ENCODE measurements at regions not wholly inside any gene's neighbourhood (a gene's known extent, or its start where the extent isn't known, plus 50 kb on each side); places are given as distances from the start of the nearest gene placed in this dataset.

DNA sequence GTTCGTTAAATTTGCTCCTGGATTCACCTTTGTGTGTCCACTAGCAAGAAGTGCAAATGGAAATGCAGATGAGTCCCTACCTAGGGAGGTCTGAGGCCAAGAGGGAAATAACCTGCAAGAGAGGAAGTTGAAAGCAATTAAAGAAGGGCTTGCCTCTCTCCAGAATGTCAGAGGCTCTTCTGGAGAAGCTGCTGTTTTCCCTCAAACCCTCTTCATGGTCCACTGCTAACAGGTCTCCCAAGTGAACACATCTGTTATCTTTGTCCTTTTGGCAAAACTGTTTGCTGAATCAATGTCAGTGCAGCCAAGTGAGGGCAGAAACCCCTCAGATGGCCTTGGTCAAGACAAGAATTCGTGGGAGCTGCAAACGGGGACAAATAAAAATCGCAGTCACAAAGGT is 177.3 kb upstream of the PLXNA2 start:
- DNase-seq, result no peak

DNA sequence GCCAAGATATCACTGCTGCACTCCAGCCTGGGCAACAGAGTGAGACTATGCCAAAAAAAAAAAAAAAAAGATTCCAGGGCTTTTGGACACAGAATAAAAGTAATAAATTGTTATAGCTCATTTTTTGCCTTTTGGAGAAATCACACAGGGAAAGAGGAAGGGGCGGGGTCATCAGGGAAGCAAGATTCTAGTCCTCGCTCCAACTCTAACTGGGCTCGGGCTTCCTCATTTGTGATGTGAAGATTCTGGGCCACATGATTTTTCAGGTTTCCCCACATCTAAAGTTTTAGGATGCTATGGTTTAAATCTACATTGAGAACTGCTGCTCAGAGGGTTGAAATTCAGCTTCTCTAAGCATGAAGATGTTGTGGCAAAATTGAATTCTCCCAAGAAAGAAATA is 179.3 kb upstream of the PLXNA2 start:
- no peak for DNase-seq

DNA sequence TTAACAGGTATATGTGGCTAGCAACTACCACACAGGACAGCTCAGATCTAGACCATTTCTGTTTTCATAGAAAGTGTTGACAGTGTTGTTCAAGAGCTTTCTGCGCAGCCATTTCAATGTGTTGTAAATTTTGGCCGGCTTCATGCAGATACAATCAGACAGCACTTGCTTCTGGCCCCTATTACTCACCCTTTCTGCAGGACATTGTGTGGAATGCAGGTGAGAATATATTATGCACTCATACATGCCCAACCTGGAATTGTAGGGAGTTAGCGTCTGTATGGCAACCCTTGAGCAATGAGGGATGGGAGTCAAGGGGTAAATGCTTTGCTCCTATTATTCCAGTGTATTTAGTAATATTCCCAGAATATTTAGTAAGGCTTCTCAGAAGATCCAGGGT is 180.9 kb upstream of the PLXNA2 start:
- DNase-seq, result no peak

DNA sequence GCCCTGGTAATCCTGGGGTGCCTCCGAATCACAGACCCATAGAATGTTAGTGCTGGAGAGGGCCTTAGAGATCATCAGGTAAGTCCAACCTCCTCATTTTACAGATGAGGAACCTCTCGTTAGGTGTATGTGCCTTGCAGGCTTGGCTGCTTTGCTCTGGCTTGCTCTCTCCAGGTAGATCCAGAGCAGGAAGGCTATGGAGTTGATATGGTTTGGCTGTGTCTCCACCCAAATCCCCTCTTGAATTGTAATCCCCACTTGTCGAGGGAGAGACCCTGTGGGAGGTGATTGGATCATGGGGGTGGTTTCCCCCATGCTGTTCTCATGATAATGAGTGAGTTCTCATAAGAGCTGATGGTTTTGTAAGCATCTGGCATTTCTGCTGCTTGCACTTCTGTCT is 186.0 kb upstream of the PLXNA2 start:
- DNase-seq, result no peak

DNA sequence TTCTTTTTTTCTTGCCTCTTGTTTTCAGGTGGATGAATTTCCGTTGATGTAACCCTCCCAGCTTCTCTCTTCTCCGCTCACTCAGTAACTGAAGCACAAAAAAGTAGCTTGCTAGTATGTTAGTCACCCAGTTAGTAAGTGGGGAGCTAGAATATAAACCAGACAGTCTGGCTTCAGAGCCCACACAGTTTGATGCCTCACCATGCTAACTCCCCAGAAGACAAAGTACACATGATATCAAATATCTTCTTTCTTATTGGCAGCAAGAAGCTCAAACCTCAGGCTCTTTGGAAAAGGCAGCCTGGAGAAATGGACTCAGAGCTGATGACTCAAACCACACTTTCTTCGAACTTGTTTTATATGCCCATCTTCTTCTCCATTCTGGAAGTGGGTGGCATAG is 187.5 kb upstream of the PLXNA2 start:
- no peak for DNase-seq

DNA sequence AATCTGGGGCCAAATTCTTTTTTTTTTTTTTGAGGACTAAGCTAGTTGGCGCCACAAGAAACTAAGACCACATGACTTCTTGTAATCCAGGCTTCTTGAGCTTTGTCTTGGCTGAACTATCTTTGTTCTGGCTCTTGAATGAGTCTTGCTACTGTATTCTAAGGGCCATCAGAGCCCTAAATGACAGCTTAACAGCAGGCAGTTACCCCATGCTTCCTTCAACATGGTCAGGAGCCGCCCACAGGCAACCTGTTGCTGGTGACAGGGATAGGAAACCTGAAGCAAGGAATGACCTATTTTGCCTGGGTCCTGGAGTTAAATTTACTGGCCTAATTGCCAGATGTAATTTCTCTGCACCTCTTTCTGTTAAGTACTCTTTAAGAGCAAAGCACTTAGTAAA is 188.2 kb upstream of the PLXNA2 start:
- no peak for DNase-seq

DNA sequence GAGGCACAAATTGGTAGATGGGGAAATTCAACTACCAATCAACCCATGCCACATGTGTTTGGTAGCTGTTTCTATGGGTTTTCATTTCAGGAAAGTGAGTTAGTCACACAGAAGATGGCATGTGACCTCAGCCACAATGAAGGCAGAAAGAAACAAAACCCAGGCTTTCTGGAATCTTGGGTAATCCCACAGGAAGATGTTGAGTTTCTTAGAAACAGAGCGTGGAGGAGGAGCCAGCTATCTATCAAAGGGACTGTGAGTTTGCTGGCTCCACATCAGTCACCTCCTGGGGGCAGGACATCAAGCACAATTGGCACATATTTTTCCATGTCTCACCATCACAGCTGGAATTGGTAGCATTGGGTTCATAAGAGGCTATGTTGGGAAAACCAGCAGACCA is 188.9 kb upstream of the PLXNA2 start:
- DNase-seq, result no peak

DNA sequence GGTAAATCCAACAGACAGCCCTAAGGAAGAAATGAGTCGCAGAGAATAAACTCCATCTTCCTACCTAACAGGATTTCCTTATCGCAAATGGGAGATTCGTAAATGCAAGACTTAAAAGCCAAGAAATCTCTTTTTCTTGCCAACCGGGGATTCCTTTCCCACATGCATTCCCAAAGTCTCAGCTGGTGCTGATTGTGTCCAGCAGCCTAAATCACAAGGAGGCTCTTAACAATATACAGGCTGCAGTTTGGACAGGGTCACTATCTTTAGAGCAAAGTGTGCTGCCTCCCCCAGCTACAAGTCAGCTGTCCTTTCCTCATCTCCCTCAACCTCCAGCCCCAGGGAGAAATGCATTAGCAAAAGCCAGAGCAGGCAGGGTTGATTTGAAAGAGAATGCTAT is 189.8 kb upstream of the PLXNA2 start:
- no peak for DNase-seq

DNA sequence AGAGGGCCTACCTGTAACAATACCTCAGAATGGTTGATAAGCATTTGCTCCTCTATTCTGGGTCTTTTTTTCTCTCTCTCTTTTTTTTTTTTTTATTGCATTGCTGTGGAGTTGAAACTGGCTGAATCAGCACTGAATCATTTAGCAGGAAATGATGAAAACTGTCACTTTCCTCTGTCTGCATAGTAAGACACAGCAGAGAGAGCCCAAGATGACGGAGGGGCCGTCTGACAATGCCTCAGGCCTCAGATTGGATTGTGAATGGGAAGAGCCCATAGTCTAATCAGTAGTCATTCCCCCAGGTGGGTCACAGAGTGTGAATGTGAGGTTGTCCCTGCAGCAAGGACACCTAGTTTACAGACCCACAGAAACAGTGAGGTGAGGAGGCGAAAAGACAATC is 193.2 kb upstream of the PLXNA2 start:
- no peak for DNase-seq

DNA sequence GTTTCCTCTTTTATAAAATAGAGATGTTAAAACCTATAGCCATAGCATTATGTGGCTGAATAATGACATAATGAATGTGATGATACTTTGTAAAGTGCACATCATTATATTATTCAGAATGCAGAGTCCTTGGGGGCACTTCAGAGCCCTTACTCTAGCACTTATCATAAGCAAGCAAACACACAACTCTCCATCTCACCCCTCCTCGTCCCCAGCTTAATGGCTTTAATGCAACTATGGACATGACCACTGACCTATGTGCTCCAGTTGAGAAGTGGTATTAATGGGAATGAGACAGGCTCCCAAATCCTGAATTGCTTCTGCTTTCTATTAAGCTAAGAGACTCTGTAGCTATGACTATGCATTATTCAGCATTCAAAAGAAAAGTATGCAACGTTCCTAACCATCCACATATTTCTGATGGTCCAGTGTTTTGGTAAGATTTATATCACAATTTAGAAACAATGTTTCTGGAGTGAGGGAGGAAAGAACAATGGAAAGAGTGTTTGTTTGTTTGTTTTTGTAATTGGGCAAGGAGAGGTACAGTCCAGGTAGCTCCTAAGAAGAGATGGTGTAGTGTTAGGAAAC is 194.0 kb upstream of the PLXNA2 start:
- DNase-seq, result no peak

DNA sequence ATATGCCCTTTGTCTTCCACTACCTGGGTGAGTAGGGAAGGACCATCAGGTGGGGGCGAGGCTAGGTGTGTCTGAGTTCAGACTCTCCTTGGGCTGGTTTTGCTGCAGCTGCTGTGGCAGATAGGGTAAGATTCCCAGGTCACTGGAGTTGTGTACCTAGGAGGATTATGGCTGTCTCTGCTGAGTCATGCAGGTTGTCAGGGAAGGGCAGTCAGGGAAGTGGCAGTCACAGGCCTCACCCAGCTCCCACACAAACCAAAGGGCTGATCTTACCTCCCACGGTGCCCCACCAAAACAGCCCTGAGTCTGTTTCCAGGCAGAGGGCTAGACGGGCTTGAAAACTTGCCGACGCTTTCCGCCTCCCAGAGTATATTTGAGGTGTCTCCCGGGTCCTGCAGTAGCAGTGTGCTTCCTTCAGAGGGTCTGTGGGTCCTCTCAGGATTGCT is 201.6 kb upstream of the PLXNA2 start:
- DNase-seq, result no peak

DNA sequence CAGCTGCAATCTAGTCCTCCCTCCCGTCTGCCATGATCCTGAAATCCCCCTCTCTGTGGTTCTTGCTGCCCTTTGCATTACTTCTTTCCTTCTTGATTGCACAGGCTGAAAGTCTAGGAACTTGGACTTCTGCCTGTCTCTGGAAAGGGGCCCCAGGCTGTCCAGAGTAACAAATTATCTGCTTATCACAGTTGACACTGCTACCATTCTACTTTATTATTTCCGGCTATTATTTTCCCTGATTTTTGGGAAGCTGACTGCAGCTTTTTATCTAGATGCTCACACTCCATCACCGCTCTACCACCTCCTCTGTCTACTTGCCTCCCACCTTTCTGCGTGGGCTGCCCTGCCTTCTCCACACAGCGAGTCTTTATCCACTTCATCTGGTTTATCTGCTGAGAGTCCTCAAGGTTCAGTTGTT is 202.1 kb upstream of the PLXNA2 start:
- DNase-seq, result no peak

DNA sequence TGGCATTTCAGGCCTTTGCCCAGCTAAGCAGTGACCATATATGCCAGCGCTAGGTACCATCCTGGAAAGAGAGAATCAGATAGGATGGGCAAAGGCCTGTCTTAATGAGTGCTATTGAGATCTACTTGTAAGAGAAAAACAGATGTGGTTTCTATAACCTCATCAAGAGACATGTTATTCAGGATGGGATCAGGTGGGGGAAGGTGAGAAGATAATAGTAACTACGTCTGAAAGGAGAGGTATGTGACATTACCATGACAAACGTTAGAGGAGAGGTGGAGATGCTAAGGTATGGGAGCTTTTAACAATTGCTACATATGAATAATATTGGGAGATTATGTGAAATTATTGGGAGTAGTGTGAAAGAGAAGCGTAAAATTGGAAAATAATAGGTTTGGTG is 204.2 kb upstream of the PLXNA2 start:
- no peak for DNase-seq

DNA sequence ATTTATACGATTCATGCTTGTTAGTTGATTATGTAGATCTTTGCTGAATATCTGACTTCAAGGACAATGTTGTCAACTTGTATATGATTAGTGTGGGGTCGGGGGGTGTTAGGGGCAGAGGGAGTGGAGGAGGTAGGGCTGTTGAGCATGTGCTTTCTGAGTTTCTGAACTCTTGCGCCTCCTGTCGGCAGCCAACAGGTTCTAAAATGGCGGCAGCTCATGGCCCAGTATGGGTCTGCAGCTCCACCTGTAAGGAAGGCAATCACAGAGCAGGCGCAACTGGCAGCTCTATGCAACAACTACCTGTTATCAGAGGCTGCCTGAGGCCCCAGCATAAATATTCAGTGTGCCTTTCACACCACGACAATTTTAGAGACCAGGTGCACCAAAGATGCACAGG is 205.8 kb upstream of the PLXNA2 start:
- DNase-seq, result no peak

DNA sequence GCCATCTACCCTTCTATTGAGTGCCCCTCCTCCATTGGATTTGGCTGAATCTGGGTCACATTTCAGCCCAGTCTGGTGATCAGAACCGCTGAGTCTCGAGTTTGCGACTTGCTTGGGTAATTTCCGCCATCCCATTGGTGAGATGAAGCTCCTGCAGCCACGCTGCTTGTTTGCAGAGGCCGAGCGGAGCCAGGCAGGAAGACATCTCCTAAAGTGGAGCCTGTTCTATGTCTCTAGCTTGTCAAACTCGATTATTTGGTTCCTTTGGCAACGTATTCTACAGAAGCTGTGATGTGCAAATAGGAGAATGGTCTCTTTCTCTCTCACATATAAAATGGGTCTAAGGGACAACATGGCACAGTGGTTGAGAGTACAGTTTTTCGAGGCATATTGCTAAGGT is 206.8 kb upstream of the PLXNA2 start:
- no peak for DNase-seq

DNA sequence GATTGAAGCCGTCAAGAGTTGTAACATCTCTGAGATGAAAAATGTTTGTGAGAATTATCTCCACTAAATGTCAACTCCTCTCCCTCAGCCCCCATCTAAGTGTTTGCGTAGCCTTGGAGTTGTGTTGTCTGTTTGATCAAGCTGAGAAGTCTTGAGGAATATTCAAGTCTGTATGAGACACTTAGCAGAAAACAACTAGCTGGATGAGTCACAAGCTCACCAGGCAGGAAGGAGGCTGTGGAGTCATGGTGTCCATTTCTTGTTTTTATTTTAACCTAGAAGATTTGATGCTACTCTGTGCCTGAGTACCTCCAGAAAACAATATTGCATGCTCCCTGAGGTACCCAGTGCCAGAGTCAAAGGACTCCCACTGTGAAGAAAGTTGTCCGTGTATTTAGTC is 211.6 kb upstream of the PLXNA2 start:
- DNase-seq, result no peak

DNA sequence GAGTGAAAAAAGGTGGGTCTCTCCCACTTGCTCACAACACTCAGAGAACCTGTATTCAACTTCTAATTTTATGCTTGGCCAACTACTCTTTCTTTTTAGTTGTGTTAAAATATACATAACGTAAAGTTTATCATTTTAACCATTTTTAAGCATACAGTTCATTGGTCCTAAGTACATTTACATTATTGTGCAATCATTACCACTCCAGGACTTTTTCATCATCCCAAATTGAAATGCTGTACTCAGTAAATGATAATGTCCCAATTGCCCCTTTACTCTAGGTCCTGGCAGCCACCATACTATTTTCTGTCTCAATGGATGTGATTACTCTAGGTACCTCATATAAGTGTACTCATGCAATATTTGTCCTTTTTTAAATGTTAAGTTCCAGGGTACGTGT is 212.3 kb upstream of the PLXNA2 start:
- DNase-seq, result no peak

DNA sequence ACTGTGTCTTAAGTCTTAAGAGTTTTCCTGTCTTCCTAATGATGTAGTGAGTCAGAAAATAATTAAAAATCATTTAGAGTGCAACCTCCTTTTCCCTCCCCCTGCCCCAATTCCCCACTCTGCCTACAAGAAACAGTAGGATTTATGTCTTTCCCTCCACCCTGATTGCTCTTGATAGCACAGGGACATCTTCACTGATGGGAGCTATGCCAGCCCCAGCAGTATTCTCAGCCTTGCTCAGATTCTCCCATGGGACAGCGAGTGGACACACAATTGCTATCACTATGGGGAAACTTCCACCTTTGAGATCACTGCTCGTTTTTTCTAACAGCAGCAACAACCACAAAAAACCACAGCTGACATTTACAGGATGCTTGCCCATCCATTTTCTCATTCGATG is 216.6 kb upstream of the PLXNA2 start:
- no peak for DNase-seq

DNA sequence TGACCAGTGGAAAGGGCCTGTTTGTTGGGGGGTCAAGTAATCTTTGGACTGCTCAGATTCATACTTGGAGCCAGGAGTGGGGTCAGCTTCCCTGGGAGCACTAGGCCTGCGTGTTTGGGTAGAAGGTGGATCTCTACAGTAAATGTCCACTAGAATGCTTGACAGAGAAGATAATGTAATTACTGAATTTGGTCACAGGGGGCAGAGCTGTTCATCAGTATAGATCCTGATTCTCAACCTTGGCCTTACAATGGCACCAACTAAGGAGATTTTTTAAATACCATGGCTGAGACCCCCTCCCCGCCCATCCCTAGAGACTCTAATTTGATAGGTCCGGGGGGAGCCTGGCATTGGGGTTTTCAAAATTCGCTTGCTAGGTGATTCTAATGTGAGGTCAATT is 217.5 kb upstream of the PLXNA2 start:
- no peak for DNase-seq

DNA sequence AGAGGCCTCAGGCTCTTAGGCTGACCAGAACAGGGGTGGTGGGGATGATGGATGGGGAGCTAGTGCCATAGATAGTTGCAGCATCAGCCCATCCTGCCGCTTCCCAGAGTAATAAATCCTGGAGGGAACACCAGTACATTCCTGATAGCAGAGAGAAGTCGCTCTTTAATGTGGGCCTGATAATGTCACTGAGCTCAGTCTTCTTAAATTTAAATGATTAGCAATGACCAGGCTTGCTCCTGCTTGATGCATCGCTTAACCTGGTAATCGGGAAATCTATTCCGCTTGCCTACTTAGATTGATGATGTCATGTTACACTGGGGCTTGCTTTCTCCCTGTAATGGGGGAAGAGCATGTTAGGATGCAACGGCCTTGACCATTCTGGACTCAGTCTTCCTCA is 218.6 kb upstream of the PLXNA2 start:
- DNase-seq, result no peak

DNA sequence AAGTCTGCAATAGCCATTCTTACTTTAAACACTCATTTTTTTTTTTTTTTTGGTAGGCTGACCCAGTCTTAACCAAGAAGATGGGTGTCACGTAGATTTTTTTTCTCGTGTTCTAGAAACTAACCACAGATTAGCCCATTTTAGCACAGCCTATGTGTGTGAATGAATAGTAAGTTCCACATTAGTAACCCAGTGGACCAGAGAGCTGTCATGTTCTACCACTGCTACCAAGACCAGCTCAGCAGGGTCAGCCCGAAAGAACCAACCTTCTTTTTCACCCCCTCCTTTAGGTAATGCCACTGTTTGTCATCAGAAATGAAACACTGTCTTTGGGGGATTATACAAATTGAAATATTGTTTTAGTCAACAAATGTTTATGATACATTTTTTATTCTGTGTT is 221.1 kb upstream of the PLXNA2 start:
- no peak for DNase-seq

DNA sequence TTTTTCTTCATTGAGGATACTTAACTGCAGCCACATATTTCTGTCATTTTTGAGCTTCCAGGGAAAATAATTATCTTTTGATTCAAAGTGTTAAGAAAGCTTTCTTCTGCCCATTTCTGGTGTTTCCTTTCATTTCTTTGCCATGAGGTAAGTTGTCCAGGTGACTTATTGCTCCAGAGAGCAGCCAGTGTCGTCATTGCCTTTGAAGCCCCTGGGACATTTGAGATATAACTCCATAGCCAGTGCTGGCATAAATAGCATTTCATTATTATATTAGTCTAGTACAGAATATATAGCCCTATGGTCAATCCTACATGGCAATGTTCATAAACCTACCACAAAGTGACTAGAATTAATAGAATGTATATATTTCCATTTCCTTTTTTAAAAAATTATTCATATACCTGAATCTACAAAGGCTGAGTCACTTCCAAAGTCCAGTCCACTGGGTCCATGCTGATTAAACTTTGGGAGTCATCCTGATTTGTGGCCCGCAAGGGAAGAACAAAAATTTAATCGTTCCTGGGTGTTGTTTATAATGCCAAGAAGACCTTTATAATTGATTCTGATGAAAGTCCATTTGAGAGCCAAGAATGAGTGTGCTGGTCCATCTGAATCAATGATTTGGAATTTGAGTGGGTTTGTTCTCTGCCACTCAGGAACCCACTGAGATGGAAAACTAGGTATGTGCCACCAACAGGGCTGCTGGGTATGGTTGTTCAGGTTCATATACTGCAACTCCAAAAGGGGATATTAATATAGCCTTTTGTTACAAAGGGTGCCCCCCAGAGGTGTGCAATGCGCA is 221.8 kb upstream of the PLXNA2 start:
- DNase-seq, result no peak

DNA sequence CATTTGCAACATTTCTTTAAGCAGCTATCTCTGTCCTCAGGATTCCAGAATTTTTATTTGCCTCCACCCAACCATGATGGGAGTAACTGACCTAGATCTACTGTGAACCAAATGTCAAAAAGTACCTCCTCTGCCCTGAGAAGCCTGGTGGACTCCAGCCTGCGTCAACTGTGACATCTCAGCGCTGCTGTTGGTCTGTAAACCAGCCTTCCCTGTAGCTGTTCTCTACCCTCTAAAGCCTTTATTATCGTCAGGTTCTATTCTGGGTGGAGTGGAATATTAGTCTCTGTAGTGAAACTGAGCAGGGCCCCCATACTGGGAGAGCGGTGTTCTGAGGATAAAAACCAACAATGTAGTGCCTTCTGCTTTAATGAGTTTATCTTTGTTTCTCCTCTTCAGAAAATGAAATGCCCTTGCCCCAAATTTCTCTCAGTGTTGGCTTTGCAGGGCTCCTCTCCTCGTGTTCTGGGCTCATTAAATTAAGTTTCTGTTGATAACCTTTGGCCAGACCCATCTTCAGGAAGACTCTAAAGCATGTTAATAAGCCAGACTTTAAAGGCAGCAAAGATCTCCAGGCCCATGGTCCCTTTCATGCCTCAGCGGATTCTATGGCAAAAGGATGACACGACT is 223.1 kb upstream of the PLXNA2 start:
- DNase-seq, result no peak

DNA sequence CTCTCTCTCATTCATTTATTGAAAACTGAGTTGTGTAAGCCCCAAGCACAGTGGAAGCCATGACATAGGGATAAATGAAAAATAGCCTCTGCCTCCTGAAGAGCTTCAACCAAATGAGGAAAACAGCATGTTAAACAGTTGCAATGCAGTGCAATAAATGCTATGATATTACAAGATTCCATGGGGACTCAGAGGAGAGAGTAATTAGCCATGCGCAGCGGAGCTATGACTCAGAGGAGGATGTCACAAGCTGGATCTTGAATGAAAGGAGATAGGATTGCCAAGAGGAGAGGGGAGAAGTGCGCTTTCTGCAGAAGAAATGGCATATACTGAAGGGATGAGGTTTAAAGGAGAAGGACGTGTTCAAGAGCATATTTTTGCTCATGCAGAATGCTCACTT is 231.3 kb upstream of the PLXNA2 start:
- DNase-seq, result no peak

All from SHP77 treated with DMSO at 0.1 percent for 48 hours (cell line).